GM12892 (cell line): ENCODE measurements at regions not wholly inside any gene's neighbourhood (a gene's known extent, or its start where the extent isn't known, plus 50 kb on each side); places are given as distances from the start of the nearest gene placed in this dataset.

Experiments used
- POLR2A ChIP-seq: IDR thresholded peaks from 2 replicates; pipeline ENCODE4 v1.6.1; 2011; ENCODE audit warnings: low read depth, low read length, control low read depth
- TAF1 ChIP-seq: IDR thresholded peaks from 2 replicates; pipeline ENCODE4 v1.6.1; 2011; ENCODE audit warnings: low read depth, mild to moderate bottlenecking, control low read depth, low read length, borderline replicate concordance

GRCh38 chr12:31872831-31873604 lies 86.2 kb upstream of the RESF1 start:
- TF ChIP-seq POLR2A = no peak
- TF ChIP-seq TAF1 = no peak
